ENCODE measurements at regions not wholly inside any gene's neighbourhood (a gene's known extent, or its start where the extent isn't known, plus 50 kb on each side); places are given as distances from the start of the nearest gene placed in this dataset.
"Not testable (repeated sequence)": the region's sequence is repeated elsewhere in the genome, so short reads cannot be mapped to it uniquely, and the experiment has no call there.

DNA sequence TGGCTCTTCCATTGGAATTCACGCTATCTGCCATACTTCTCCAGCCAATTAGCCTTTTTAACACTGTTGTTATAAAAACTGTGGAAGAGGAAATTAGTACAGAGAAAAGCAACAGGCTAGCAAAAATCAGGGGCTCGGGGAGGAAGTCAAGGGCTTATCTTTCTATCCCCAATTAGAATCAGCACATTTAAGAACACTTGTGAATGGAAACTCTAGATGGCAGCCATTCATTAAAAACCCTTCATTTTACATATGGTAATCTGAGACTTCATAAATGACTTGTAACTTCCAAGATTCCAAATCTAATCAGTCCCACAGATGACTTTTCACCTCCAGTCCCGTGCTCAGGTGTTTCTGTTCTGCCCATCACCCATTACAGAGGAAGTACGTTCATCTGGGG, 330.5 kb downstream of the CNTNAP3B start:
- POLR2A ChIA-PET; H3K9ac ChIP-seq (ENCODE audit: low read length); H3K4me1 ChIP-seq (ENCODE audit: control insufficient read depth in 1 of 2, insufficient read depth in 2 of 2, low read length in 2 of 2); H3K36me3 ChIP-seq (ENCODE audit: control insufficient read depth in 1 of 2, insufficient read depth in 2 of 2, low read length in 2 of 2); H3K4me2 ChIP-seq (ENCODE audit: low read length); H3K4me3 ChIP-seq (replicated peaks in 1 of 2; ENCODE audit: low read depth in 1 of 2, low read length in 2 of 2); intact Hi-C loops (cut with micrococcal nuclease); H4K20me1 ChIP-seq (ENCODE audit: insufficient read depth); CTCF ChIA-PET; H3K9me2 ChIP-seq (ENCODE audit: insufficient read depth); H3K79me2 ChIP-seq (ENCODE audit: insufficient read depth, low read length); H2AFZ ChIP-seq (ENCODE audit: low read depth, low read length, poor library complexity, severe bottlenecking); H3K27ac ChIP-seq (ENCODE audit: low read depth, low read length); H3K9me3 ChIP-seq (ENCODE audit: control insufficient read depth in 1 of 2, insufficient read depth in 1 of 2, low read depth in 1 of 2, low read length in 2 of 2); BruUV-seq (replicated peaks); RAD21 ChIA-PET (ENCODE audit: low non-redundant PET in 1 of 2, low total read pairs in 2 of 2, uncharacterized antibody in 2 of 2, unreplicated experiment in 2 of 2); H3K27me3 ChIP-seq (ENCODE audit: insufficient read depth, low read length): not testable (repeated sequence)
- DNase-seq (ENCODE audit: low read depth, low spot score) (peak; percentile 21), ATAC-seq (peak; percentile 67)
- TF ChIP-seq CTCF (IDR thresholded peaks at IDR 0.05 in 2 of 3, conservative IDR thresholded peaks at IDR 0.05 in 1 of 3; ENCODE audit: borderline replicate concordance in 1 of 3, insufficient read depth in 1 of 3, low read depth in 2 of 3, low read length in 2 of 3) (peak in 2 of 3 experiments; percentile 20 to 29; a peak in 2 of 6 replicates), RAD21 (IDR thresholded peaks at IDR 0.05; ENCODE audit: low read depth) (peak; percentile 59)

- H3K79me2 ChIP-seq (ENCODE audit: insufficient read depth, low read length); H4K20me1 ChIP-seq (ENCODE audit: insufficient read depth); POLR2A ChIA-PET; BruUV-seq (replicated peaks); H3K4me3 ChIP-seq (replicated peaks in 1 of 2; ENCODE audit: low read depth in 1 of 2, low read length in 2 of 2); CTCF ChIA-PET; RAD21 ChIA-PET (ENCODE audit: low non-redundant PET in 1 of 2, low total read pairs in 2 of 2, uncharacterized antibody in 2 of 2, unreplicated experiment in 2 of 2); H3K9me2 ChIP-seq (ENCODE audit: insufficient read depth); H3K27me3 ChIP-seq (ENCODE audit: insufficient read depth, low read length); intact Hi-C loops (cut with micrococcal nuclease); H3K4me2 ChIP-seq (ENCODE audit: low read length); H3K9me3 ChIP-seq (ENCODE audit: control insufficient read depth in 1 of 2, insufficient read depth in 1 of 2, low read depth in 1 of 2, low read length in 2 of 2); H2AFZ ChIP-seq (ENCODE audit: low read depth, low read length, poor library complexity, severe bottlenecking); H3K9ac ChIP-seq (ENCODE audit: low read length); H3K4me1 ChIP-seq (ENCODE audit: control insufficient read depth in 1 of 2, insufficient read depth in 2 of 2, low read length in 2 of 2); H3K27ac ChIP-seq (ENCODE audit: low read depth, low read length); DNase-seq (ENCODE audit: low read depth, low spot score); H3K36me3 ChIP-seq (ENCODE audit: control insufficient read depth in 1 of 2, insufficient read depth in 2 of 2, low read length in 2 of 2): not testable (repeated sequence)
- ATAC-seq: peak; percentile 32
- TF ChIP-seq FOSL1 (IDR thresholded peaks at IDR 0.05; ENCODE audit: low read depth): peak; percentile 16; the same call in 1 of the 2 replicates
These were observed 338.4 kb downstream of the CNTNAP3B start for GRCh38 chr9:41790719-41791363.

- H3K36me3 ChIP-seq (ENCODE audit: control insufficient read depth in 1 of 2, insufficient read depth in 2 of 2, low read length in 2 of 2); H3K27ac ChIP-seq (ENCODE audit: low read depth, low read length); H3K79me2 ChIP-seq (ENCODE audit: insufficient read depth, low read length); intact Hi-C loops (cut with micrococcal nuclease); ATAC-seq; CTCF ChIA-PET; H3K9ac ChIP-seq (ENCODE audit: low read length); POLR2A ChIA-PET; H3K4me2 ChIP-seq (ENCODE audit: low read length); H2AFZ ChIP-seq (ENCODE audit: low read depth, low read length, poor library complexity, severe bottlenecking); H3K27me3 ChIP-seq (ENCODE audit: insufficient read depth, low read length); H4K20me1 ChIP-seq (ENCODE audit: insufficient read depth); H3K4me3 ChIP-seq (replicated peaks in 1 of 2; ENCODE audit: low read depth in 1 of 2, low read length in 2 of 2); DNase-seq (ENCODE audit: low read depth, low spot score); H3K9me3 ChIP-seq (ENCODE audit: control insufficient read depth in 1 of 2, insufficient read depth in 1 of 2, low read depth in 1 of 2, low read length in 2 of 2); BruUV-seq (replicated peaks); H3K4me1 ChIP-seq (ENCODE audit: control insufficient read depth in 1 of 2, insufficient read depth in 2 of 2, low read length in 2 of 2); RAD21 ChIA-PET (ENCODE audit: low non-redundant PET in 1 of 2, low total read pairs in 2 of 2, uncharacterized antibody in 2 of 2, unreplicated experiment in 2 of 2); H3K9me2 ChIP-seq (ENCODE audit: insufficient read depth): not testable (repeated sequence)
These were observed 339.2 kb downstream of the CNTNAP3B start for GRCh38 chr9:41790007-41790406.

DNA sequence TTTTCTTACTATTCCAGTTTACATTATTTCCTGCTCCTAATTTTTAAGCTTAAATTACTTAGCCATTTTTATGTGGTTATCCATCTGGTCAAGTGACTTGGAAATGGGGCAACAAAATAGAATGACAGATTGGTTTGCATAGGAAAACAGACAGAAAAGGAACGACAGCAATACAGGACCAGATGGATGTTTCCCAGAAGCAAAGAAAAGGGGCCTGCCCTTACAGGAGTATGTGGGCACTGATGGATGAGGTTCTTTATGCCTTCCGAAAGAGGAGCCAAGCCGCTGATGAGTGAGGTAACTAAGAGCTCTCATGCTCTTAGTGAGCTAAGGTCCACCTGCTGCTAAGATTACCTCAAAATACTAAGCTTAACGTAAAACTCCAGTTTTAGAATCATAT, 339.8 kb downstream of the CNTNAP3B start:
- H3K9ac ChIP-seq (ENCODE audit: low read length); H3K79me2 ChIP-seq (ENCODE audit: insufficient read depth, low read length); H2AFZ ChIP-seq (ENCODE audit: low read depth, low read length, poor library complexity, severe bottlenecking); ATAC-seq; POLR2A ChIA-PET; H3K27ac ChIP-seq (ENCODE audit: low read depth, low read length); H3K9me3 ChIP-seq (ENCODE audit: control insufficient read depth in 1 of 2, insufficient read depth in 1 of 2, low read depth in 1 of 2, low read length in 2 of 2); BruUV-seq (replicated peaks); H3K36me3 ChIP-seq (ENCODE audit: control insufficient read depth in 1 of 2, insufficient read depth in 2 of 2, low read length in 2 of 2); H3K9me2 ChIP-seq (ENCODE audit: insufficient read depth); H3K27me3 ChIP-seq (ENCODE audit: insufficient read depth, low read length); H3K4me1 ChIP-seq (ENCODE audit: control insufficient read depth in 1 of 2, insufficient read depth in 2 of 2, low read length in 2 of 2); DNase-seq (ENCODE audit: low read depth, low spot score); CTCF ChIA-PET; H4K20me1 ChIP-seq (ENCODE audit: insufficient read depth); H3K4me3 ChIP-seq (replicated peaks in 1 of 2; ENCODE audit: low read depth in 1 of 2, low read length in 2 of 2); RAD21 ChIA-PET (ENCODE audit: low non-redundant PET in 1 of 2, low total read pairs in 2 of 2, uncharacterized antibody in 2 of 2, unreplicated experiment in 2 of 2); intact Hi-C loops (cut with micrococcal nuclease); H3K4me2 ChIP-seq (ENCODE audit: low read length): not testable (repeated sequence)

Data from HCT116 (cell line).